ENCODE measurements at regions not wholly inside any gene's neighbourhood (a gene's known extent, or its start where the extent isn't known, plus 50 kb on each side); places are given as distances from the start of the nearest gene placed in this dataset.
A peak's percentile ranks its signal among the peaks of the same experiment; 100 is the strongest.

Small RNA genes lying in the stretch of these regions (small RNA-seq; reads per million reads assigned to genes)
- gene RNA5SP426 (ENCODE audit: low replicate concordance): 1.8 reads per million, percentile 85 among the genes with 10 or more reads in this experiment
